Right lobe of liver (tissue), 4 donors: ENCODE measurements at regions not wholly inside any gene's neighbourhood (a gene's known extent, or its start where the extent isn't known, plus 50 kb on each side); places are given as distances from the start of the nearest gene placed in this dataset.
"Not testable (repeated sequence)": the region's sequence is repeated elsewhere in the genome, so short reads cannot be mapped to it uniquely, and the experiment has no call there.

Experiments used
- CTCF ChIP-seq, 4 donors: fragments of 200-600 bp in 3 of 4; fragments of 450-650 bp in 1 of 4; IDR thresholded peaks; one replicate each; pipeline versions ENCODE4 v1.5.1 to v1.8.0; 2016 to 2022; ENCODE audit warnings: antibody characterized with exemption in 4 of 4, mild to moderate bottlenecking in 2 of 4
- POLR2A ChIP-seq: fragments of 450-650 bp; IDR thresholded peaks from one replicate; pipeline ENCODE4 v1.6.1; 2017; ENCODE audit warnings: antibody characterized with exemption, mild to moderate bottlenecking
- donor health status: DM: no; HTN: no; CAD: no.
- donor health status: DM: no; HTN: no; CAD: no.
- donor health status: DM: no; HTN: yes; CAD: no.

GRCh38 chr13:18727138-18727537 lies 454.5 kb downstream of the TUBA3C start:
- TF ChIP-seq CTCF (IDR thresholded peaks at IDR 0.05); POLR2A: not testable (repeated sequence)
